ENCODE measurements at regions not wholly inside any gene's neighbourhood (a gene's known extent, or its start where the extent isn't known, plus 50 kb on each side); places are given as distances from the start of the nearest gene placed in this dataset.

- Histone ChIP-seq H3K4me3 (ENCODE audit: low read depth in 2 of 2, low read length in 1 of 2) (no peak overlapping the region), H3K4me2 (no peak overlapping the region), H4K20me1 (ENCODE audit: insufficient read depth) (no peaks in the 10 kb centered on the region), H3K9me3 (no peaks in the 10 kb centered on the region), H3K27me3 (ENCODE audit: insufficient read depth) (peaks cover 47% of the 10 kb centered on the region; the same call in 1 of the 2 replicates), H3K79me2 (ENCODE audit: insufficient read depth) (no peaks in the 10 kb centered on the region), H3K9me2 (no peaks in the 10 kb centered on the region), H2AFZ (ENCODE audit: low read depth) (no peak overlapping the region), H3K36me3 (replicated peaks in 1 of 2; ENCODE audit: control insufficient read depth in 1 of 2, insufficient read depth in 2 of 2, low read length in 1 of 2) (no peaks in the 10 kb centered on the region), H3F3A (replicated peaks; ENCODE audit: insufficient read depth) (no peaks in the 10 kb centered on the region), H3K4me1 (ENCODE audit: control insufficient read depth in 1 of 2, insufficient read depth in 2 of 2, low read depth in 1 of 2, low read length in 1 of 2) (no peaks in the 10 kb centered on the region), H3K9ac (no peak overlapping the region), H3K27ac (ENCODE audit: low read depth in 2 of 2, low read length in 1 of 2) (no peak overlapping the region)
- ChIA-PET POLR2A (no interaction called here), CTCF (no interaction called here)
- no peak for DNase-seq
- 14% methylated on average over 3 of the region's 3 CpGs for WGBS (ENCODE audit: low lambda C conversion rate)
- TF ChIP-seq PBX3 (IDR thresholded peaks at IDR 0.05), result no peak
- no peak for TF ChIP-seq NRF1 (IDR thresholded peaks at IDR 0.05; ENCODE audit: low read depth, low read length)
- TF ChIP-seq FOXM1 (IDR thresholded peaks at IDR 0.05; ENCODE audit: low read depth), result no peak
- TF ChIP-seq MEF2A (IDR thresholded peaks at IDR 0.05; ENCODE audit: borderline replicate concordance, low read depth), result no peak
- TF ChIP-seq USF2 (IDR thresholded peaks at IDR 0.05; ENCODE audit: borderline replicate concordance, low read depth, low read length), result no peak
- no peak for TF ChIP-seq YY1 (IDR thresholded peaks at IDR 0.05; ENCODE audit: low read depth)
- TF ChIP-seq SIN3A (IDR thresholded peaks at IDR 0.05; ENCODE audit: borderline replicate concordance, low read depth, low read length), result no peak
- TF ChIP-seq CHD2 (IDR thresholded peaks at IDR 0.05; ENCODE audit: low read length, partially characterized antibody), result no peak
- TF ChIP-seq RAD21 (IDR thresholded peaks at IDR 0.05; ENCODE audit: low read length), result no peak
- no peak for TF ChIP-seq REST (IDR thresholded peaks at IDR 0.05; ENCODE audit: low read depth, low read length)
- no peak for TF ChIP-seq RXRA (IDR thresholded peaks at IDR 0.05; ENCODE audit: borderline replicate concordance, low read depth)
- no peak for TF ChIP-seq NFIC (IDR thresholded peaks at IDR 0.05; ENCODE audit: borderline replicate concordance)
- TF ChIP-seq FOXJ3 (CRISPR knock-in tag; IDR thresholded peaks at IDR 0.05), result no peak
- no peak for TF ChIP-seq TAF1 (IDR thresholded peaks at IDR 0.05; ENCODE audit: borderline replicate concordance, low read depth, low read length)
- TF ChIP-seq SMC3 (IDR thresholded peaks at IDR 0.05; ENCODE audit: low read depth, low read length), result no peak
- TF ChIP-seq POLR2AphosphoS5 (IDR thresholded peaks at IDR 0.05; ENCODE audit: low read depth, low read length), result no peak
Measured at GRCh38 chr20:22825076-22825475, 210.0 kb upstream of the SSTR4 start.

All from SK-N-SH (cell line).